ENCODE measurements at regions not wholly inside any gene's neighbourhood (a gene's known extent, or its start where the extent isn't known, plus 50 kb on each side); places are given as distances from the start of the nearest gene placed in this dataset.
"Not testable (repeated sequence)": the region's sequence is repeated elsewhere in the genome, so short reads cannot be mapped to it uniquely, and the experiment has no call there.

DNA sequence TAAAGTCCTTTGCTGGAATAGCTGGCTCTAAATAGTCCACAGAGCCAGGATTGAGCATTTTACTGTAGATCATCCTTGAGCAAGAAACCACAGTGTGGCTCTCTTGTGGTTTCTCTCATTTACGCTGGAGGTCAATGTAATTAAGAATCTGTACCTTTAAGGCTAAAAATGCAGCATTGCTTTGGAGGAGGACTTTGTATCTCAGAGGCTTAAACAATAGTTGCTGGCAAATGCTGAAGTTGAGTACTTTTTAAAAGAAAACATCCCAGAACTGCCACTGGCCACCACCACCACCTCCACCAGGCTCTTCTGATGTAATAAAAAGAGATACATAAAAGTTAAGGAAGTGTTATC lies 177.3 kb upstream of the ADAMTSL1 start:
- DNase-seq (ENCODE audit: low spot score): no peak

DNA sequence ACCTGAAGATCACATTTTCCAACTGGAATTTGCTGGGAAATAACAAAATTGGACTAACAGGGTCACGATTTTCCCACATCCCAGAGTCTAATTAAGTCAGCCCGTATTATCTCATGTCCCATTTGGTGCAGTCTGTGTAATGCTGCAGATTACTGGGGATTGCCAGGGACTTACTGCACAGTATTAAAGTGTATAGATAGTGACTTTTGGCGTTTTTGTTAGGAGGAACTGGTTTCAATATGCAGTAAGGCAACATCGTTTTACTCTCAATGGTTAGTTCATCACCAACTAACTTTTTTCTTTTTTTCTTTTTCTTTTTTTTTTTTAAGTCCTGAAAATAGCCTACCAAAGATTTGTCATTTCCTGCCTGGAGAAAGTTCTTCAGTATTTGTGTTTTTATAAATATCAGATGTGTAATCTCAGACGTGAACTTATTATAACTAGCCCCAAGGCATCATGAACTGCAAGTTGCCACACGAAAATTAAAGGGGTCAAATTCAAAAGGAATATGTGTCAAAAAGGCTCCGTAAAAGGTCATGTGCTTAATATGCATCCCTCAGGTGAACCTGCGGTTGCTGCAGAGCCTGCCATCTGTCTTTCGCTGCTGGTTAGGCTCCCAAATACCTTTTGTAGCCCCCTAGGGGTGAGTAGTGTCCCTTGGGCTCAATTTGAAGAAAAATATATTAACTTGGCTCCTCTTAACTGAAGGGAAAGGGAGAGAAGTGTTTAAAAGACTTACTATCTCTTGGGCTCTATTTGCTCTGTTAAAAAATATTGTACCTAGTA lies 176.7 kb upstream of the ADAMTSL1 start:
- DNase-seq (ENCODE audit: low spot score): no peak

- no peak for DNase-seq (ENCODE audit: low spot score)
Observed at GRCh38 chr9:18299449-18299848, 174.5 kb upstream of the ADAMTSL1 start.

- DNase-seq (ENCODE audit: low spot score): not testable (repeated sequence)
Observed at GRCh38 chr9:18305167-18305806, 168.7 kb upstream of the ADAMTSL1 start.

DNA sequence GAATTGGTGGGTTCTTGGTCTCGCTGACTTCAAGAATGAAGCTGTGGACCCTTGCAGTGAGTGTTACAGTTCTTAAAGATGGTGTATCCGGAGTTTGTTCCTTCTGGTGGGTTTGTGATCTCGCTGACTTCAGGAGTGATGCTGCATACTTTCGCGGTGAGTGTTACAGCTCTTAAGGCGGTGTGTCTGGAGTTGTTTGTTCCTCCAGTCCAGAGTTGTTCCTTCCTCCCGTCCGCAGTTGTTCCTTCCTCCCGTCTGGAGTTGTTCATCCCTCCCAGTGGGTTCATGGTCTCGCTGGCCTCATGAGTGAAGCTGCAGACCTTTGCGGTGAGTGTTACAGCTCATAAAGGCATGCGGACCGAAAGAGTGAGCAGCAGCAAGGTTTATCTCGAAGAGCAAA lies 159.6 kb upstream of the ADAMTSL1 start:
- DNase-seq (ENCODE audit: low spot score): no peak

DNA sequence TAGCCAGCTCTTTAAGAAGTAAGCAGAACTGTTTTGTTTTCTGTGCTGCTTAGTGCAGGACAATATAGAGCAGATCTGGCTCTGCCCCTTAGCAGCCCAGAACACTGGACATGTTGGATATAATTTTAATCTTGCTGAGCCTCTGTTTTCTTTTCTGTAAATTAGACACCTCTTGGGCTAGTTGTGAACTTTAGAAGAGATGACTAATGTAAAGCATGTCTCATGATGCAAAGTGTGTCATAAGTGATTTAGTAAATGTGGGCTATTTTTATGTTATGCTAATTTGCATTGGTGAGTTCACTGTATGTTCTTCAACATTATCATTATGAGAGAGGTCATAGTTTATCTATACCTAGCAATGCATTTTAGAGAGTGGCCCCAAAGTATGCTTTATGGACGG lies 156.1 kb upstream of the ADAMTSL1 start:
- DNase-seq (ENCODE audit: low spot score): no peak

- DNase-seq (ENCODE audit: low spot score): no peak
Observed at GRCh38 chr9:18319918-18320445, 154.0 kb upstream of the ADAMTSL1 start.

GRCh38 chr9:18324928-18325745 lies 148.8 kb upstream of the ADAMTSL1 start:
- DNase-seq (ENCODE audit: low spot score): no peak

DNA sequence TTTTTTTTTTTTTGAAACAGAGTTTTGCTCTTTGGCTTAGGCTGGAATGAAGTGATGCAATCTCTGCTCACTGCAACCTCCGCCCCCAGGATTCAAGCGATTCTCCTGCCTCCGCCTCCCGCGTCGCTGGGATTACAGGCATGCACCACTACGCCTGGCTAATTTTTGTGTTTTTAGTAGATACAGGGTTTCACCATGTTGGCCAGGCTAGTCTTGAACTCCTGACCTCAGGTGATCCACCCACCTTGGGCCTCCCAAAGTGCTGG lies 148.3 kb upstream of the ADAMTSL1 start:
- DNase-seq (ENCODE audit: low spot score): not testable (repeated sequence)

- DNase-seq (ENCODE audit: low spot score): no peak
Observed at GRCh38 chr9:18327121-18327520, 146.8 kb upstream of the ADAMTSL1 start.

GRCh38 chr9:18330401-18331309 lies 143.3 kb upstream of the ADAMTSL1 start:
- no peak for DNase-seq (ENCODE audit: low spot score)

- DNase-seq (ENCODE audit: low spot score): no peak
Observed at GRCh38 chr9:18331310-18331684, 142.7 kb upstream of the ADAMTSL1 start.

GRCh38 chr9:18331808-18332209 lies 142.1 kb upstream of the ADAMTSL1 start:
- DNase-seq (ENCODE audit: low spot score): no peak

- no peak for DNase-seq (ENCODE audit: low spot score)
Observed at GRCh38 chr9:18333157-18333556, 140.8 kb upstream of the ADAMTSL1 start.

- DNase-seq (ENCODE audit: low spot score): no peak
Observed at GRCh38 chr9:18335825-18336224, 138.1 kb upstream of the ADAMTSL1 start.

DNA sequence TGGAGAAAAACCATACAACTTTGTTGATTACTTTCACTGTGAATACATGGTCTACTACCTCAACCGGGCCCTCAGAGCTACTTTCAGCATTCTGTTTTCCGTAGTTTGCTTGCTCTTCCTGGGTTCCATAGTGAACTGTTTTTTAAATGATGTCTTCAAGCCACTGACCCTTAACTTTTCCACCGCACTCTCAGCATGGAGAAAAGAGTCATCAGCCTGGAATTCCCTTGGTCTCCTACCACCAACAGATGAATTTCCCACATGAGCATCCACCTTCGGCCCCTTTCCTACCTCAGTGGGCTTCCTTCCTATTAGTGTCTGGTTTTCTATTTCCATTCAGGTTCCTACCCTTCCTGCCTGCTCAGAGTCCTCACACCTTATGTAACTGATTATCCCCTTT lies 135.9 kb upstream of the ADAMTSL1 start:
- no peak for DNase-seq (ENCODE audit: low spot score)

DNA sequence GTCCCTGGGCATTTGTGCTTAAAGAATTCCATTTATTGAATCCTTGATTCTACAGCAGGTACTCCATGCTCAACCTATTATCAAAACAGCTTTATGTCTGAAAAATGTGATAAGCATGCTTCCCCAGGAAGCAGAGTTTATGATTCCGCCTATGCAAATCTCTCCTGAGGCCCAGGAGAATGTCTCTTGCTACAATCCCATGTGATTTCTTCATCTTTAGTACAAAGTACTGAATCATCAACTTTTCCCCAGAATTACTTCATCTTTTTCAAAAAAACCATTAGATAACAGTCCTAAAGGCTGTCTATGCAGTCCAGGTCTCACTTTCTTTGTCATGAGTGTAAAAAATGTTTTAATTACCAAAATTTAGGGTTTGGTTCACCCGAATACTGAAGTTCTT lies 130.2 kb upstream of the ADAMTSL1 start:
- no peak for DNase-seq (ENCODE audit: low spot score)

GRCh38 chr9:18346745-18347144 lies 127.2 kb upstream of the ADAMTSL1 start:
- DNase-seq (ENCODE audit: low spot score): no peak

DNA sequence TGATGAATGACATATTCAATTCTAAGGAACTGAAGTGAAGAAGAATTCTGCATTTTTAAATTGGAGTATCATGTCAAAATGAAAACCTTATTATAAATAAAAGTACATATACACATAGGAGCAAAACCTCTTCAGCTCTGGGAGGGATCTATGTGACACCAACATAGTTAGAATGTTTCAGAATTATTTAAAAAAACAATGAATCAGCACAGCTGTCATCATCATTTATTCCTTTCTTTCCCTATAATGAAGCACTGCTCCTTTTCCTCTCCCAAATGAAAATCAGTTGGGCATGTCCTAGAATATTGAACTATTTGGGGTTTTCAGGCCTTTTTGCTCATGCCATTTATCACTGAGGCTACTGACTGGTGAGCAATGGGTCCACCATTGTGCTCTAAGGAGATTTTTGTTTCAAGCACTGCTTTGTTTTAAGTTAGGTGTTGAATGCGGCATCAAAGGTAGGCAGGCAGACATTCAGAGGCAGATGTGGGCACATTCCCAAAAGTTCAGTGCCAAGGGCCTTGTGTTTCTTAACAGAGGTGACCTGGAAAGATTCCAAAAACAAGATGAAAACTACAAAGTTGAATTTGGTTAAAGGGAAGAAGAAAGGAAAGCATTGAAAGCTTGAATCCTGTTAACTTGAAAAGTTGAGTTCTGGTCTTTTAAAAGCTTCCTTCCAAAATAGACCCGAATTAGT lies 126.4 kb upstream of the ADAMTSL1 start:
- no peak for DNase-seq (ENCODE audit: low spot score)

DNA sequence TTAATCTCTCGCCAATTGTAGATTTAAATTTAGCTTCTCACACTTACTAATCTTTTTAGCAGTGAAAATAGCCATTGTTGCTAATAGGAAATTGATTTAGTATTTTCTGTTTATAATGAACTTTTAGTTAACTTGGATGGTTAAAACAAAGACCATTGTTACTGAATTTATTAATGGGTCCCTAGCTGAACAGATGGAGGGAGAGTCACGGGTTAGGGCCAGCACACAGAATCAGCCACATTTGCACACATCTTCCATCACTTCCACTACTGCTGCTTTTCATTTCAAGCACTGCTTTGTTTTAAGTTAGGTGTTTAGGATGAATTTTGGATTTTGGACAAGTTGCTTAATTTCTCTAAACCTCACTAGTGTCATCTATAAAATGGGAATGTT lies 125.9 kb upstream of the ADAMTSL1 start:
- DNase-seq (ENCODE audit: low spot score): no peak

DNA sequence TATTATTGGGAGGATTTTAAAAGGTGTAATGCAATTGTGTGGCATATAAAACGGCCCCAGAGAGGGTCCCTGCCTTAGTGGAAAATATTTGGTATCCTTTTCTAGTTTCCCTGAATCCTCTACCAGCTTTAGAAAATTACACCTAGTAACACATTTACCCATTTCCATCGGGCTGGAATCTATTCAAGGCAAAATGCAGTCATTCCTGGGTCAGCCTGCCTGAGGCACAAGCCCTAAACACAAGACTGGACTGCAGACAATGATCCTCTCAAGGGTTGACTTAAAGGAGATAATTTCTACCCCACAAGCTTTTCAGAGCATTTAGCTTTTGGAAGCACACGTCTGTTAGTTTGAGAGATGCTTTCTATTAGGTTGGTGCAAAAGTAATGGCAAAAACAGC lies 124.4 kb upstream of the ADAMTSL1 start:
- DNase-seq (ENCODE audit: low spot score): no peak
